ENCODE measurements at regions not wholly inside any gene's neighbourhood (a gene's known extent, or its start where the extent isn't known, plus 50 kb on each side); places are given as distances from the start of the nearest gene placed in this dataset.
"Not testable (repeated sequence)": the region's sequence is repeated elsewhere in the genome, so short reads cannot be mapped to it uniquely, and the experiment has no call there.

DNA sequence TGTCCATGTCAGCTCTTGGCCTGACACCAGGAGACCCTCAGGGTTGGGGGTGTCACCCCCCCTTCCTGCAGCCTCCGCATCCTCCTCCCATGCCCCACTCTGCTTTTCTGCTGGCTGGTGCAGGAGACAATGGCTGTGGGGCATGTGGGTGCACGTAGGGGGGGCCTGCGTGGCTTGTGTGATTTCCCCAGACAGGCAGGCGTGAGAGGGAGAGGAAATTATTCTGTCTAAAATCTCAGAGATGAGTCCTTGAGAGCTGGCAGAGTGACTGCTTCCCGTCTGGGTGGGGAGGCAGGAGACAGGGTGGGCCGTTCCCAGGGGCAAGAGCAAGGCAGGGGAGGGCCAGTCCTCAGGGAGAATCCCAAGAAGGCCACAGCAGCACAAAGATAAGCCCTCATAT is 173.2 kb downstream of the TRIM43 start:
- TF ChIP-seq, protein P1, sequence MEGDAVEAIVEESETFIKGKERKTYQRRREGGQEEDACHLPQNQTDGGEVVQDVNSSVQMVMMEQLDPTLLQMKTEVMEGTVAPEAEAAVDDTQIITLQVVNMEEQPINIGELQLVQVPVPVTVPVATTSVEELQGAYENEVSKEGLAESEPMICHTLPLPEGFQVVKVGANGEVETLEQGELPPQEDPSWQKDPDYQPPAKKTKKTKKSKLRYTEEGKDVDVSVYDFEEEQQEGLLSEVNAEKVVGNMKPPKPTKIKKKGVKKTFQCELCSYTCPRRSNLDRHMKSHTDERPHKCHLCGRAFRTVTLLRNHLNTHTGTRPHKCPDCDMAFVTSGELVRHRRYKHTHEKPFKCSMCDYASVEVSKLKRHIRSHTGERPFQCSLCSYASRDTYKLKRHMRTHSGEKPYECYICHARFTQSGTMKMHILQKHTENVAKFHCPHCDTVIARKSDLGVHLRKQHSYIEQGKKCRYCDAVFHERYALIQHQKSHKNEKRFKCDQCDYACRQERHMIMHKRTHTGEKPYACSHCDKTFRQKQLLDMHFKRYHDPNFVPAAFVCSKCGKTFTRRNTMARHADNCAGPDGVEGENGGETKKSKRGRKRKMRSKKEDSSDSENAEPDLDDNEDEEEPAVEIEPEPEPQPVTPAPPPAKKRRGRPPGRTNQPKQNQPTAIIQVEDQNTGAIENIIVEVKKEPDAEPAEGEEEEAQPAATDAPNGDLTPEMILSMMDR (conservative IDR thresholded peaks at IDR 0.05 in 1 of 2, IDR thresholded peaks at IDR 0.05 in 1 of 2; ENCODE audit: extremely low read depth in 1 of 2, insufficient read depth in 1 of 2, low read depth in 1 of 2, low read length in 2 of 2), result not testable (repeated sequence)
- TF ChIP-seq EZH2 (IDR thresholded peaks at IDR 0.05; ENCODE audit: borderline replicate concordance, low read length), result not testable (repeated sequence)
